AG09309 (cell line): ENCODE measurements at regions not wholly inside any gene's neighbourhood (a gene's known extent, or its start where the extent isn't known, plus 50 kb on each side); places are given as distances from the start of the nearest gene placed in this dataset.

Experiments
- DNase-seq: peaks from one replicate; pipeline ENCODE4 v3.0.0-alpha.2; 2010; ENCODE audit warnings: low read depth
- H3K4me3 ChIP-seq: 2 replicates; pipeline ENCODE4 v1.5.1; 2011; ENCODE audit warnings: mild to moderate bottlenecking, low read depth, low read length, moderate library complexity; ENCODE audit not compliant: control insufficient read depth
- TF ChIP-seq, protein P1 (sequence below): IDR thresholded peaks from 2 replicates; pipeline ENCODE4 v1.5.1; 2011; ENCODE audit warnings: mild to moderate bottlenecking, low read depth, low read length, inconsistent platforms; ENCODE audit not compliant: insufficient read depth, control insufficient read depth; ENCODE audit errors: missing control alignments

DNA sequence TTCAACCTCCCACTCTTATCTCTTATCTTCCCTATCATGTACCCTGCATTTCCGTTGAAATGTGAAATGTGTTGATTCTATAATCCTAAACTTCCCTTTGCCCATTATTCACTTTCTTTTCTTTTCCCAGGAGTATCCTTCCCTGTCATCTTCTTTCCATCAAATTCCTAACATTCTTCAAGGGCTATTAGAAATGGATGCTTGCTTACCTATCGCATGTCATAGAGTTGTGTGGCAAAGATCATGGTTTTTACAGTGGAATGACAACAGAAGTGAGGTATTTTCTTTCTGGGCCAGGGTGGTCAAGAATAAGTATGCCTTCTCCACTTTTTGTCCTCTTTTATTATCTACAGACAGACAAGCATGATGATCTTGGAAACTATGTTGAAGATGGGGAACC lies 124.4 kb upstream of the SLC5A12 start:
- no peak for DNase-seq
- no peak overlapping the region for H3K4me3 ChIP-seq
- TF ChIP-seq, protein P1, sequence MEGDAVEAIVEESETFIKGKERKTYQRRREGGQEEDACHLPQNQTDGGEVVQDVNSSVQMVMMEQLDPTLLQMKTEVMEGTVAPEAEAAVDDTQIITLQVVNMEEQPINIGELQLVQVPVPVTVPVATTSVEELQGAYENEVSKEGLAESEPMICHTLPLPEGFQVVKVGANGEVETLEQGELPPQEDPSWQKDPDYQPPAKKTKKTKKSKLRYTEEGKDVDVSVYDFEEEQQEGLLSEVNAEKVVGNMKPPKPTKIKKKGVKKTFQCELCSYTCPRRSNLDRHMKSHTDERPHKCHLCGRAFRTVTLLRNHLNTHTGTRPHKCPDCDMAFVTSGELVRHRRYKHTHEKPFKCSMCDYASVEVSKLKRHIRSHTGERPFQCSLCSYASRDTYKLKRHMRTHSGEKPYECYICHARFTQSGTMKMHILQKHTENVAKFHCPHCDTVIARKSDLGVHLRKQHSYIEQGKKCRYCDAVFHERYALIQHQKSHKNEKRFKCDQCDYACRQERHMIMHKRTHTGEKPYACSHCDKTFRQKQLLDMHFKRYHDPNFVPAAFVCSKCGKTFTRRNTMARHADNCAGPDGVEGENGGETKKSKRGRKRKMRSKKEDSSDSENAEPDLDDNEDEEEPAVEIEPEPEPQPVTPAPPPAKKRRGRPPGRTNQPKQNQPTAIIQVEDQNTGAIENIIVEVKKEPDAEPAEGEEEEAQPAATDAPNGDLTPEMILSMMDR: no peak

DNA sequence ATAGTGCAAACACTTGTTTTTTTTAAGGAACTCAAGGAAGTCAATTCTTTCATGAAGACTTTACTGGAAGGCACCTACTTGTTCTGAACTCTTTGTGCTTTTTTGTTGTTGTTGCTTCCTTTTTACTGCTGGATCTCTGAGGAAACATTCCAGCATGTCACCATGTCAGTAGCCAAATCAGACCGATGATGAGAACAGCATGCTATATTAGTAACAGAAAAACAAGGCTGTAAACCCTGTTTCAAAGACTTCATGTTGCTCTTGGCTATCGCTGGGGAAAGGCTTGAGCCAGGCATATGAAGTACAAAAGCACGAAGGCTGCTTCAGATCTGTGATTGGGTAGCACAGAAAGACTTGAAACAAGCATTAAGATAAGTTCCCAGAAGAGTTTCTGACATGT lies 125.6 kb upstream of the SLC5A12 start:
- TF ChIP-seq, protein P1: no peak
- no peak overlapping the region for H3K4me3 ChIP-seq
- DNase-seq: no peak

DNA sequence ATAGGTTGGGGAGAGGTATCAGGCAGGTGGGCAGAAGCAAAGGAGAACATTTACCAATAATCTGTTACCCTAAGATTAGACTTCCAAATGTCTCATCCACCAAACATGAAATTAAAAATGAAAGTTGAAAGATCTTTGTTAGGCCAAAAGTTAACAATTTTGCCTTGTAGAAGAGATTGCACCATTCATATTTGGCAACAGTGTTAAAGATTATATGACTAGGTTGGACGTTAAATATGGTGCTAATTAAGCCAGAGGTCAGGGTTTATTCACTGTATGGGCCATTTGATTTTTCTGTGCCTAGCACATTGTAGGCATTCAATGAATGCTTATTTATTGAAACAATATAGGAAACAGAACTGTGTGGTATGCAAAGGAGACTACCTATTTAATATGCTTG lies 126.1 kb upstream of the SLC5A12 start:
- H3K4me3 ChIP-seq: no peak overlapping the region
- DNase-seq: no peak
- TF ChIP-seq, protein P1: no peak

DNA sequence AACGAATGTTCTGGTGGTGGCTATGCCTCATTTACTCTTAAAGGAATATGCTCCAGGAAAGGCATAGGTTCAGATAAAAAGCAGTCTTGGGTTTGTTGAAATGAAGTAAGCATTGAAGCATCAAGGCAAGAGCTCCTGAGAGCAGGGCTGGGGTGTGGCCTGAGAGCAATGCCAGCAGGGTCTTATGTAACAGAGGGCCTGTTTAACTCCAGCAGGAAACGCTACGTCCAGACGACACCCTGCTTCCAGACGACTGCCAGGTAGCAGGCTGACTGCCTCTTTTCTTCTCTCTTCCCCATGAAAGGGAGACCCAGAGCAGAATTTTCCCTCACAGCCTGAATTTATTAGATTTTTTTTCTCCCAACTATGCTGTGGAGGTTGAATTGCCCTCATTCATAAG lies 127.2 kb upstream of the SLC5A12 start:
- no peak for DNase-seq
- H3K4me3 ChIP-seq: no peak overlapping the region
- TF ChIP-seq, protein P1: no peak

DNA sequence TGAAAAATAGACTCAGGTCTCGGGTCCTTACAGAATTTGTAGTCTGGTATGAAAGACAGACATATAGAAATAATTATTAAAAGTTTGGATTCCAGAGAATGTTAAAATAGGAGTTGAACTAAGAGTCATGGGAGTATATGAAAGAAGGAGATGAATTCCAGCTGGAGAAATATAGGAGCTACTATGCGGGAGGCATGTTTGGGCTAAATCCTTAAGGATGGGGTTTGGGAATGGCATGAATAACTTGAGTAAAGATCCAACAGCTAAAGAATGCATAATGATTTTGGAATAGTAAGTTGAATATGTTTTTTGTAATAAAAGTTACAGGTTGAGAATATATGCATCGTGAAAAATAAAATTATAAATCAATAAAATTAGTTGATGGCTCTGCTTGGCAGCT lies 129.4 kb upstream of the SLC5A12 start:
- DNase-seq: no peak
- TF ChIP-seq, protein P1: no peak
- no peak overlapping the region for H3K4me3 ChIP-seq

DNA sequence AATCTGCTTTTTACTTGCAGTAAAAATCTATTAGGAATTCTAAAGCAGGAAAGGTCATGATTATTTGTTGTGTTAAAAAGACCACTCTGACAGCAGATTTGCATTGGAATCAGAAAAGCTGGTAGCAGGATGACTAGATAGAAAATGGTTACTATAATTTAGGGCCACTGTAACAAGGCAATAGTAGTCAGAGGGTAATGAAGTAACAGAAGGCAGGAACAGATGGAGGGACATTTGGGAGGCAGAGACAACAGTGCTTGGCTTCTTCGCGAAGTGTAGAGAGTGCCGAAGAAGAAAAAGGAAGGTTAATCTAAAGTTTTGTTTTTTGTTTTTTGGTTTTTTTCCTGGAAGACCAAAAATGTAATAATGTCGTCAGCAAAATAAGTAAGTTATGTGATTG lies 129.8 kb upstream of the SLC5A12 start:
- no peak overlapping the region for H3K4me3 ChIP-seq
- TF ChIP-seq, protein P1: no peak
- no peak for DNase-seq

DNA sequence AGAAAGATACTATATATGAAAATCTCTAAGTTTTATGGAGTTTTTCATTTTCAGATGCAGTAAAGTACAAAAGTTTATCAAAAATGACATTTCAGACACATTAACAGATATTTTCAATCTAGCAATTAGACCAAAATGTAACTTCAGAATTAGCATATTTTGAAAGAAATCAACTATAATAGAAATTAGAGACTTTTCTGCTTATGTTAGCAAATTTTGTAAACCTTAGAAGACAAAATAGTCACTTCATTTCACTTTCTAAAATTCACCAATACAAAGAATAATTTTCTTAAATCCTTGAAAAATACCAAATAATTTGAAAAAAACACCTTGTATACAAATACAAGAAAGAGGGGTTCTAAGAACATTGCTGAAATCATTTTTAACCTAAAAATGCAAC lies 135.8 kb upstream of the FIBIN start:
- H3K4me3 ChIP-seq: no peak overlapping the region
- no peak for DNase-seq
- TF ChIP-seq, protein P1: no peak
